GM18520 (cell line): ENCODE measurements at regions not wholly inside any gene's neighbourhood (a gene's known extent, or its start where the extent isn't known, plus 50 kb on each side); places are given as distances from the start of the nearest gene placed in this dataset.
"Not testable (repeated sequence)": the region's sequence is repeated elsewhere in the genome, so short reads cannot be mapped to it uniquely, and the experiment has no call there.

Experiments used
- ATAC-seq: cut with Tn5 transposase; IDR thresholded peaks from one replicate; pipeline ENCODE4 v1.9.1; 2021; ENCODE audit not compliant: unreplicated experiment

DNA sequence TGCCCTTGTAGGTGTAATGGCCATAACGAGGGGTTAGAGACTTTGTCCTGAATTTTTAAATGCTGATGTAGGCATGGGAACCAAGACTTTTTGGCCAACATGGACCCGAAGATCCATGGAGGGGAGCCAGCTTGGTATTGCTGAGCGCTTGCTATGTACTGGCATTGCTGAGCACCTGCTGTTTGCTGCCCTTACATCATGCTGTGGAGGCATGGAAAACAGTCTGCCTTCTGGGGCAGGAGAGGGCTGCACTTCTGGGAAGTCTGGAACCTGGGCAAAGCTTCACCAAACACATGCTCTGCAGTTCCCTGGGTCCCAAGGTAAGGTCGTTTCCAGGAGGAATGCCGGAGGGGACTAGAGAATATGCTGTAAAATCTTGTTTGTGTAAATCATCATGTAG lies 86.3 kb upstream of the CNIH3 start:
- no peak for ATAC-seq

DNA sequence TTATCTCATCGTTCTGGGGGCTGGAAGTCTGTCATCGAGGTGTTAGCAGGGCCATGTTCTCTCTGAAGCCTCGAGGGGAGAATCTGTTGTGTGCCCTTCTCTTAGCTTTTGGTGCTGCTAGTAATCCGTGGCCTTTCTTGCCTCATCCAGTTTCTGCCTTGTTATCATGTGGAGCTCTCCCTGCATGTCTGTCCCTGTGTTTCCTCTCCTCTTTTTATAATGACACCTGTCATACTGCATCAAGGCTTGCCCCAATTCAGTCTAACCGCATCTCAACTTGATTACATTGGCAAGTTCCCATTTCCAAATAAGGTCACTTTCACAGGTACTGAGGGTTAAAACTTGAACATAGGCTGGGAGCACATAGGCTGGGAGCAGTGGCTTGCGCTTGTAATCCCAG lies 82.6 kb upstream of the CNIH3 start:
- no peak for ATAC-seq

DNA sequence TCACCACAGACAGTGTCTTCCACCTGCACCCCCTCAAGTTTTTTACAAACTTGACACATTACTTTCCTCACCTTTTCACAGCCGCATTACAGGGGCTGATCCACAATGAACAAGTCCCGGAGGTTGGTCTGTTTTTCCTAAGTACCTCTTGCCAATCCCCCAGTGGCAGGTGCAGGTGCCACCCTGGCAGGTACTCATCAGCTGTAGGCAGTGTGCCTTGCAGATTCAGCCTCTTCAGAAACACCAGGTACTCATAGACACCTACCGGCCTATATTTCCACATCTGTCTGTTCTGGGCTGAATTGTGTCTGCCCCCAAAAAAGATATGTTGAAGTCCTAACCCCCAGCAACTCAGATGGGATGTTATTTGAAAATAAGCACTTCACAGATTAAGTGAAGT lies 81.4 kb upstream of the CNIH3 start:
- ATAC-seq: no peak

DNA sequence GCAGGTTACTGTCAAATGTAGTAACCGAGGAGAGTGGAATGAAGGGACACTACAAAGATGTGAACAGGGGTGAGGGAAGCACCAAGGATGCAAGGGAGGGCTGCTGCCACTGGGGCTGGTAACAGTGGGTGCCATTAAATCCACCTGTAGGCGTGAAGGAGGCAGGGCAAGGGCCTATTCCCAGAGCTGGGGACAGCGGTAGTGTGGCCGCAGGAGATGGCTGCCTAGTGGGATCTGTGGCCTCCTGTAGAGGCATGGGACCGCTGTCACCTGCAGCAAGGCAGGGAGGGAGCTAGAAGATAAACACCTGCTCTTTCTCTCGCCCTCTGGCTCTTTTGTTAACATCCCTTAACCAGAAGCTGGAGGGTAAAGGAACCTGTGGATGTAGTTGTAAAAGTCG lies 80.5 kb upstream of the CNIH3 start:
- ATAC-seq: no peak

DNA sequence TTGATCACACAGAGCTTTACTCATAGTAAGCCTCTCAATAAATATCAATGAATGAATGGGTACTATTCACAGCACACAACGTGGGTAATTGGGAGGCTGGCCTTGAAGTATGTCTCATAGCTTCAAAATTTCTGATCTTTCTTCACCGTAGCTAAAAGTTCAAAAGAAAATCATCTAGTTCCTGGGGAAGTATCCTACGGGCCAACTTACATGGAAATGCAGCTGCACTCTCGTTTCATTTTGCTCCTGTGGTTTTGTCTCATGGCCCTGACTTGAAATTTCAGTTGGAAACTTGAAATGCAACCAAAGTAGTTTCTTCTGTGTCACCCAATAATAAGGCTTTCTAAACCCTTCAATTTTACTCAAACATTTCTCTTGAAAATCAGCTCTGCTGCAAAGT lies 76.1 kb upstream of the CNIH3 start:
- ATAC-seq: no peak

DNA sequence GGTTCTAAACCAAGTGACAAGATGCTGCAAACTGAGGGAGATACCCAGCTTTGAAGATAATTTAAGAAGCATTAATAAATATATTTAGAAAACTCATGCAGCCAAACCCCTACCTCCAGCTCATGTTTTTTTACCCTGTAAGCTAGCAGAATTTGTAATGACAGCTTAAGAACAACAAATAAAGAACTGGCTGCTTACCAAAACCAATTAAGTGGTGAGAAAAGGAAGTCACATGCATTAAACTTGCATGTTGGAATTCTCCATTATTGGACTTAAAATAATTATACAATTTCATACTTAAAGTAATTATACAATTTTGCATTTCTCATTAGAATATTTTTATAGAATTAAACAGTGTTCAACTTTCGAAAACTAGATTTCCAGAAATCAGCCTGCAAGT lies 75.6 kb upstream of the CNIH3 start:
- no peak for ATAC-seq

DNA sequence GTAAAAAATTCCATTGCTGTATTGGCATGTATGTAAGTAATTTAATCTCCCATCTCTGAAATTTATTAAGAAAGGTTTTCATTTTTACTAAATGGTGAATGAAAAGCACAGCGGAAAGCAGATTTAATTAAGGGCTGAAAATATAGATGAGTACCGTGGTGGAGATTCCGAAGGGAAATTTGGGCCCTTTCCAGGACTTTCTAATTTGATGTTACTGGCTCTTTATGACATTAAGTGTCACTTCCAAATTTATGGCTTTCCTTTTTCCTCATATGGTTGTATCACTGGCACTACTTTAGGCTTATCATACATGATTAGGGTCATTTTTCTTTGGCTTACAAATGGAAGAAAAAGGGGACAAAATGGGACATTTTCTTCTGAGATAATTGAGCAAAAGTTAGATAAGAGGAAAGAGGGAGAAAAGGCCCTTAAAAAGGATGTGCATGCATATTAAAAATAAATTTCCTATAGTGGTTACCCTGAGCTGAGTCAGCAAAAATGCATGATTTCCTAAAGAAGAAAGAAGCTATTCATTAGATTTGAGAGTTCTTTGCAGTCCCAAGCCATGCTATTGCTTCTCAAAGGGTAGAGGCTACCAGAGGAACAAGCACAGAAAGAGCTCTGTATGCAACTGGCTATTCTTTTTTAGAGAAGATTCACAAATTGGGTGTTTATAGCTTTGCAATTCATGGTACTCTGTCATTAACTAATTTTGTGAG lies 74.9 kb upstream of the CNIH3 start:
- ATAC-seq: no peak

DNA sequence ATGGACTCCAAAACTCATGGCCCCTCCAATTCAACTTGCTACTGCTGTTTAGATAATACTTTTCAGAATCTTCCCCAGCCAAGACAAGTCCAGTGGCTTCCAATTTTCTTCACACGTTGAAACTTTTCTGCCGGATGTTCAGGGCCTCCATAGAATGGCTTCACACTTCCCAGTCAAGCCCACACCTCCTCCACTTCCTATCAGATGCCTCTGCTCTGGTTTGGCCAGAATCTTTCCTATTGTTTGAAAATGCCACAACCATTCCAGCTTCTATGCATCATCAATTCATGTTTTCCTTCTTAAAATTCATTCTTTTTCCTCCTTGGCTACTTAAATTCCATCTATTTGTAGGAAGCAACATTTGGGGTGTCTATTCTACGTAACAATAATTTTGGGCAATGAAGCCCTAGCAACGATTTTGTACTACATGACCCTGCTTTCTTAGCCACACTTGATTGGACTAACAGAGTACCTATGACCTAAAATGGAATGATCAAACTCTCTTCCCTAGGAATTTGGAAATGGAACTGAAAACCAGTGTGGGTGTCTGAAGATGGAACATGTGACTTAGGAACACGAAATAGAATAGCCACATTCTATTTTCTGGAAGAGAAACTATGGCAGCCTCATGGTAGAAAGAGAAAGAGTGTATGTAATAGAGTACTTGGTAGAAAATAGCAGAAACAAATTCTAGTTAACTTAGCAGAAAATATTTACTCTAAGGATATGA lies 74.1 kb upstream of the CNIH3 start:
- ATAC-seq: no peak

DNA sequence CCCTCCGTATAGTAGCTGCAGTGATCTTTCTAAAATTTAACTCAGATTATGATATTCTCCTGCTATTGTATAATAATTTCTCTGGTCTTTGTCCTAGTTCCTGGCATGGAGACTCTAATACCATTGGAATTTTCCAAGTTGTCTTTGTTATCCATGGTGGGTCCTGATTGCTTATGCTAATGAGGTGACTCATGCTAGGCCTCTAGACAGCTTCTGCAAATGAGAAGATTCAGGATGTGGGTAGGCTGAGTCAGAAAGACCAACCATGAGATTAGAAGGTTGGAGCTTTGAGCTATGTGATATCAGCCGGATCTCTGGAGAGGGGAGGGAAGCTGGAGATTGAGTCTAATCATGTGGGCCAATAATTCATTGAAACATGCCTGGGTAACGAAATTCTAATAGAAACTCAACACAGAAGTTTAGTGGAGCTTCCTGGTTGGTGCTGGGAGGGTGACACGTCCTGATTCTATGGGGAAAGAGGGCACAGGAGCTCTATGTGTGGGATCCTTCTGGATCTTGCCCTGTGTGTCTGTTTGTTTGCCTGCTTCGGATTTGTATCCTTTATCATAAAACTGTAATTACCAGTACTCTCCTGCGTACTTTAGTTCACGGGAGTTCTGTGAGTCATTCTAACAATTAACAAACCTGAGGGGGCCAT lies 73.2 kb upstream of the CNIH3 start:
- no peak for ATAC-seq

DNA sequence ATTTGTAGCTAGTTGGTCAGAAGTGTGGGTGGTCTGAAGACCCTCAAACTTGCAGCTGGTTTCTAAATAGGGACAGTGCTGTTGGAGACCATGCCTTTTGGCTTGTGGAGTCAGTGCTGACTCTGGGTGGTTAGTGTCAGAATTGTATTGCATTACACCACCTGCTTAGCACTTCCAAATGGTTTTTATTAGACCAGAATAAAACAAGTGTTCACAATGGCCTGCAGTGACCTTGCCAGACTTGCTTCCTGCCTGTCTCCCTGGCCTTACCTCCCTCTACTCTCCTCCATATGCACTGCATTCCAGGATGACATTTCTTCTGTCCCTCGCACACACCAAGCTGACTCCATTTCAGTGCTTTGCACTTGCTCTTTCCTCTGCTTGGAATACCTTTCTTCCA lies 72.7 kb upstream of the CNIH3 start:
- no peak for ATAC-seq

DNA sequence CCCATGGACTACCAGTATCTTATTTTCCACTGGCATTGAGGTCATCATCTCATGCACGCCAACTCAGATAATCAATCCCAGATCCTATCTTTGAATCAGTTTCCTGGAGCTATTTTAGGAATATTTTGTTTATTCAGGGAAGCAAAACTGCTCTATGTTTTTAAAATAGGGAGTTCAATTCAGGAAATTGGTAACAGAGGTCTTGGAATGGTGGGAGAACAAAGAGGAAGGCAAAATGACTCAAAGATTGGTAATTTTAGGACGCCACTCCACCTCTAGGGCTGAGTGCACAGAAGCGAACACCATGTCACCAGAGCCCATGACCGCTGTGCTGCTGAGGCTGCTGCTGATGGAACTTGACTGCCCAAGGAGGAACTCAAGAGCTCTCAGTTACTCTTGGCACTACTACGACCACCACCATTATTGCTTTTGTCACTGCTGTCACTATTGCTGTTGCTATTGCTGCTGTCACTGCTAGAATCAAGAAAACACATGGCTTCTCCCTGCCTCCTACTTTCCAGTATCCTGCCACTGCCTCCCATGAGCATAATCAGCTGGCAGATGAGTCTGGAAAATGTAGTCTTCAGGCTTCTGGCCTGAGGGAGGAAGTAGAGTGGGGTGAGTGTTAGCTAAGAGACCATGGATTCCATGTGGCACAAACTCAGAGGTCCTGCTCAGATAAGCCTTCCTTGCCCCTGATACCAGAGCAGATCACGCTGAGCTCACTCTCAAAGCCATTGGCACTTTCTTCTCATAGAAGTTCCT lies 71.6 kb upstream of the CNIH3 start:
- ATAC-seq: no peak

DNA sequence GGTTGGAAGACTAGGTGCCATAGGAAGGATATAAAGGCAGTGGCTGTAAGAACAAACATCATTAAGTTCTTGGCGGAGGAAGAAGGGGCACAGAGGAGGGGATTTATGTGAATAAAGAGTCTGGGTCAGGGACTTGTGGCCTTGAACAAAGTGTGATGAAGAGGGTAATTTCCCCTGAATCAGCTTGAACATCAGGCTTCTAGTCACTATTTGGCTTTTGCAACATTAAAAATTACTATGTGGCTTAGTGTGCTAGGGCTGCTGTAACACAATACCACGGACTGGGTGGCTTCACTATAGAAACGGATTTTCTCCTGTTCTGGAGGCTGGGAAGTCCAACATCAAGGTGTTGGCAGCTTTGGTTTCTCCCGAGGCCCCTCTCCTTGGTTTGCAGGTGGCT lies 70.5 kb upstream of the CNIH3 start:
- no peak for ATAC-seq

DNA sequence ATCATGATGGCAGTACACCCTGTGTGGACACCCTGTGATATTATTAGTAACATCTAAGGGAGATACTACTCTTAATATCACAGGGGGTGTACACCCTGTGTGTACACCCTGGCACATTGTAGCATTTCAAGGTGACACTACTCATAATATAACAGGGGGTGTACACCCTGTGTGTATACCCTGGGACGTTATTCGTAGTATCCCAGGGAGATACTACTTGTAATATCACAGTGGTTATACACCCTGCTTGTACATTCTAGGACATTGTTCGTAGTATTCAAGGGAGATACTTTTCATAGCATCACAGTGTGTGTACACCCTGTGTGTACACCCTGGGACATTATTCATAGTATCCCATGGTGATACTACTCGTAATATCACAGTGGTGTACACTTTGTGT lies 67.4 kb upstream of the CNIH3 start:
- ATAC-seq: no peak

DNA sequence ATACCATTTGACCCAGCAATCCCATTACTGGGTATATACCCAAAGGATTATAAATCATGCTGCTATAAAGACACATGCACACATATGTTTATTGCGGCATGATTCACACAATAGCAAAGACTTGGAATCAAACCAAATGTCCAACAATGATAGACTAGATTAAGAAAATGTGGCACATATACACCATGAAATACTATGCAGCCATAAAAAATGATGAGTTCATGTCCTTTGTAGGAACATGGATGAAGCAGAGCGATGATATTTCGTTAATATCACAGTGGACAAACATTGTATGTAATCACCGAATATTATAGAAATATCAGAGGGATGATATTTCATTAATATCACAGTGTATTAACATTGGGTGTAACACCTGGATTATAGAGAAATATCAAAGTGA lies 64.9 kb upstream of the CNIH3 start:
- not testable (repeated sequence) for ATAC-seq

DNA sequence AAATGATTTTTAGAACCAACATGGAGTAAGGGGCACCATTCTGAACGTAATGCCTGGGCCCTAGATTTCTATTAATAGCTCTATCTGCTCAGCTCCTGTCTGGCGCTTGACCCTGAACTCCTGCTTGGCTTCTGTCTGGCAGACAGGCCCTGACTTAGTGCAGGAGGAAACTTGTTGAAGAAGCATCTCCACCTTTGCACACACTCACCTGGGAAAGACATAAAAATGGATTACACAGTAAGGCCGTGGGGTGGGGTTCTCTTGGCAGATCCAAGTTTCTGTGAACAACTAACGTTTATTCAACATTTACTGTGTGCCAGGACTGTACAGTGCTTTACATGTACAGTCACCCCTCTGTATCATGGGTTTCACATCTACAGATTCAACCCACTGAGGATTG lies 62.1 kb upstream of the CNIH3 start:
- no peak for ATAC-seq

DNA sequence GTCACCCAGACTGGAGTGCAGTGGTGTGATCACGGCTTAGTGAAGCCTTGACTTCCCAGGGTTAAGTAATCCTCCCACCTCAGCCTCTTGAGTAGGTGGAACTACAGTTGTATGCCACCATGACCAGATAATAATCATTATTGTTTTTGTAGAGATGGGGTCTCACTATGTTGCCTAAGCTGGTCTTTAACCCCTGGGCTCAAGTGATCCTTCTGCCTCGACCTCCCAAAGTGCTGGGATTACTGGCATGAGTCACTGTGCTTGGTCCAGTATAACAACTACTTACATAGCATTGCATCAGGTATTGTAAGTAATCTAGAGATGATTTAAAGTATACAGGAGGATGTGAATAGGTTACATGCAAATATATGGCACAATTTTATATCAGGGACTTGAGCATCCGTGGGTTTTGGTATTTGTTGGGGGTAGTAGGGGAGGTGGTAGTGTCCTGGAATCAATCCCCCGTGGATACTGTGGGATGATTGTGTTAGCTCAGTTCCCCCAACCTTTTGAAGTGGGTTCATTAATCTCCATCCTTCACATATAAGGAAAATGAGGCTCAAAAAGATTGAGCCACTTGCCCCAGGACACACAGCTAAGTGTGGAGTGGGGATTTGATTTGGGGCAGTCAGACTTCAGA lies 61.4 kb upstream of the CNIH3 start:
- no peak for ATAC-seq

DNA sequence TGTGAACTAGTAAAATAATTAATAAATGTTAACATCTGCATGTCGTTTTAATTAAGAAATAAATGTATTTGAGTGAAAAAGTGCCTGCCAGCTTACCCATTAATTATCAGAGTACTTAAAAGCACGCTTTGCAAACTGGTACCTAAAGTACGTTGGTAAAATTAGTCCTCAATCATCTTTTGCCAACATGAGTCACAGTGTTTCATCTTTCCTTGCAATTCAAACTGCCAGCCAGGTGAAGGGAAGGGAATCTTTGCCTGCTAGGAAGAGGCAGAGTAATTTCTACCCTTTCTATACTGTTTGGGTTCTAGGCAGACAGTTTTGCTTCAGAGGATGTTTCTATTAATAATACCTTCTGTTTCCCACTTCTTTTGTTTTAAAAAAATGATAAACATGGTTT lies 57.2 kb upstream of the CNIH3 start:
- no peak for ATAC-seq

DNA sequence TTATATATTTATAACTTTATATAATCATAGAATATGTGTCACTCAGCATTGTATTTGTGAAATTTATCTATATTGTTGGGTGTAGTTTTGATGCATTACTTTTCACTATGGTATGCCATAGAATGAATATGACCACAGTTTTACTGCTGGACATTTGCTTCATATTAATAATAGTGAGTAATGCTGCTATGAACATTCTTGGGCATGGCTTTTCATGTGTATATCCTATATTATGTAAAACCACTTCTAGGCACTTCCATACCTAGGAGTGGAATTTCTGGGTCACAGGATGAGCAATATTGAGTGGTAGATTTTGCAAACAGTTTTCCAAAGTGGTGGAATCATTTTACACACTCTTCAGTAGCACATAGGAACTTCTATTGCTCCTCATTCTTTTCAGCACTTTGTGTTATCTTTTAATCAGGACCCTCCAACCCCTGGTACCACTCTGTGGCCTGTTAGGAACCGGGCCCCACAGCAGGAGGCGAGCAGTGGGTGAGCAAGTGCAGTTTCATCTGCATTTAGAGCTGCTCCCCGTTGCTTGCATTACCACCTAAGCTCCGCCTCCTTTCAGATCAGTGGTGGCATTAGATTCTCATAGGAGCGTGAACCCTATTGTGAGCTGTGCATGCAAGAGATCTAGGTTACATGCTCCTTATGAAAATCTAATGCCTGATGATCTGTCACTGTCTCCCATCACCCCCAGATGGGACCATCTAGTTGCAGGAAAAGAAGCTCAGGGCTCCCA lies 56.0 kb upstream of the CNIH3 start:
- ATAC-seq: no peak

DNA sequence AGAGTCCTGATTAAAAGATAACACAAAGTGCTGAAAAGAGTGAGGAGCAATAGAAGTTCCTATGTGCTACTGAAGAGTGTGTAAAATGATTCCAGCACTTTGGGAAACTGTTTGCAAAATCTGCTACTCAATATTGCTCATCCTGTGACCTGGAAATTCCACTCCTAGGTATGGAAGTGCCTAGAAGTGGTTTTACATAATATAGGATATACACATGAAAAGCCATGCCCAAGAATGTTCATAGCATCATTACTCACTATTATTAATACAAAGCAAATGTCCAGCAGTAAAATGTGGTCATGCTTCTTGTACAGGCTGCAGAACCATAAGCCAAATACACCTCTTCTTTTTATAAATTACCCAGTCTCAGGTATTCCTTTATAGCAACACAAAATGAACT lies 53.2 kb upstream of the CNIH3 start:
- ATAC-seq: not testable (repeated sequence)

DNA sequence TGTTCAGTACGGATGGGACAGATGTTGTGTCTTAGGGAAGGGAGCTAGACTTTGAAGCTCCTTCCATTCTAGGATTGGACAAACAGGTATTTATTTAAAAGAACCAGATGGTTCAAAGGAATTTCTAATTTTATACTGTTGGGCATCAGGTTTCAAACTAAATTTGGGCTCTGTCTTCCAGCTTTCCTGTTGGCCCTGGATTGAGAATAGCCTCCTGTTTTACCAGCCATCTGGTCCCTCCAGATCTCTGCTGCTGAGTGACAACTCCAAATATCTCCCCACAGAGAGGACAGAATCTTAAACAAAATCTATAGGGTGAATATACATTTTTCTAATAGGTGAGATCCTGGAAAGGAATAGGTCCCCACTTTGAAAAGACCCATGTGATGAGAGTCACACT lies 52.5 kb upstream of the CNIH3 start:
- ATAC-seq: no peak
